ENCODE measurements at regions not wholly inside any gene's neighbourhood (a gene's known extent, or its start where the extent isn't known, plus 50 kb on each side); places are given as distances from the start of the nearest gene placed in this dataset.

GRCh38 chr5:67405755-67406154, 209.2 kb upstream of the CD180 start:
- ATAC-seq = no peak
- TF ChIP-seq POU6F1 (CRISPR knock-in tag; IDR thresholded peaks at IDR 0.05; ENCODE audit: borderline replicate concordance, low read depth) (no peak), CREB5 (CRISPR knock-in tag; IDR thresholded peaks at IDR 0.05; ENCODE audit: low read depth) (no peak), BACH2 (CRISPR knock-in tag; IDR thresholded peaks at IDR 0.05; ENCODE audit: borderline replicate concordance) (no peak)

GRCh38 chr5:67405101-67405364, 208.4 kb upstream of the CD180 start:
- TF ChIP-seq ARNTL (CRISPR knock-in tag; IDR thresholded peaks at IDR 0.05; ENCODE audit: borderline replicate concordance, low read depth) (no peak), BACH2 (CRISPR knock-in tag; IDR thresholded peaks at IDR 0.05; ENCODE audit: borderline replicate concordance) (no peak), ZFP30 (CRISPR knock-in tag; IDR thresholded peaks at IDR 0.05) (no peak), ZNF8 (CRISPR knock-in tag; IDR thresholded peaks at IDR 0.05) (no peak), ZFP3 (CRISPR knock-in tag; IDR thresholded peaks at IDR 0.05) (no peak), ISL1 (CRISPR knock-in tag; IDR thresholded peaks at IDR 0.05) (no peak), GLIS3 (CRISPR knock-in tag; IDR thresholded peaks at IDR 0.05) (no peak), CSRNP3 (CRISPR knock-in tag; IDR thresholded peaks at IDR 0.05) (no peak), ZNF565 (CRISPR knock-in tag; conservative IDR thresholded peaks at IDR 0.05; ENCODE audit: low read depth) (no peak), RARB (CRISPR knock-in tag; IDR thresholded peaks at IDR 0.05) (no peak), ESRRG (CRISPR knock-in tag; IDR thresholded peaks at IDR 0.05) (no peak), SNAI2 (CRISPR knock-in tag; IDR thresholded peaks at IDR 0.05) (no peak)
- no peak for ATAC-seq

- no peak for ATAC-seq
- TF ChIP-seq TCF4 (CRISPR knock-in tag; IDR thresholded peaks at IDR 0.05; ENCODE audit: borderline replicate concordance) = no peak
- TF ChIP-seq SNAI2 (CRISPR knock-in tag; IDR thresholded peaks at IDR 0.05) = no peak
- no peak for TF ChIP-seq ZNF70 (CRISPR knock-in tag; IDR thresholded peaks at IDR 0.05)
- no peak for TF ChIP-seq RARB (CRISPR knock-in tag; IDR thresholded peaks at IDR 0.05)
- TF ChIP-seq GLIS3 (CRISPR knock-in tag; IDR thresholded peaks at IDR 0.05) = no peak
- TF ChIP-seq ZNF565 (CRISPR knock-in tag; conservative IDR thresholded peaks at IDR 0.05; ENCODE audit: low read depth) = no peak
- TF ChIP-seq CSDC2 (CRISPR knock-in tag; IDR thresholded peaks at IDR 0.05) = no peak
- no peak for TF ChIP-seq TOX (CRISPR knock-in tag; IDR thresholded peaks at IDR 0.05; ENCODE audit: borderline replicate concordance)
- no peak for TF ChIP-seq ARNTL (CRISPR knock-in tag; IDR thresholded peaks at IDR 0.05; ENCODE audit: borderline replicate concordance, low read depth)
- TF ChIP-seq PPARA (CRISPR knock-in tag; IDR thresholded peaks at IDR 0.05; ENCODE audit: borderline replicate concordance) = no peak
These were observed 207.9 kb upstream of the CD180 start for GRCh38 chr5:67404256-67405100.

- TF ChIP-seq TOX (CRISPR knock-in tag; IDR thresholded peaks at IDR 0.05; ENCODE audit: borderline replicate concordance) (no peak), CSRNP3 (CRISPR knock-in tag; IDR thresholded peaks at IDR 0.05) (no peak), ZFP3 (CRISPR knock-in tag; IDR thresholded peaks at IDR 0.05) (no peak), ZNF8 (CRISPR knock-in tag; IDR thresholded peaks at IDR 0.05) (no peak), ESRRG (CRISPR knock-in tag; IDR thresholded peaks at IDR 0.05) (no peak), PPARA (CRISPR knock-in tag; IDR thresholded peaks at IDR 0.05; ENCODE audit: borderline replicate concordance) (no peak), GLIS3 (CRISPR knock-in tag; IDR thresholded peaks at IDR 0.05) (no peak), ZFP30 (CRISPR knock-in tag; IDR thresholded peaks at IDR 0.05) (no peak), ARNTL (CRISPR knock-in tag; IDR thresholded peaks at IDR 0.05; ENCODE audit: borderline replicate concordance, low read depth) (no peak), ISL1 (CRISPR knock-in tag; IDR thresholded peaks at IDR 0.05) (no peak), SNAI2 (CRISPR knock-in tag; IDR thresholded peaks at IDR 0.05) (no peak), CSDC2 (CRISPR knock-in tag; IDR thresholded peaks at IDR 0.05) (no peak)
- no peak for ATAC-seq
These were observed 205.9 kb upstream of the CD180 start for GRCh38 chr5:67402526-67402925.

- ATAC-seq = no peak
- TF ChIP-seq ESRRG (CRISPR knock-in tag; IDR thresholded peaks at IDR 0.05) (no peak), PATZ1 (CRISPR knock-in tag; IDR thresholded peaks at IDR 0.05; ENCODE audit: borderline replicate concordance) (no peak), CREB5 (CRISPR knock-in tag; IDR thresholded peaks at IDR 0.05; ENCODE audit: low read depth) (no peak), OSR1 (CRISPR knock-in tag; IDR thresholded peaks at IDR 0.05) (no peak)
These were observed 204.6 kb upstream of the CD180 start for GRCh38 chr5:67401172-67401571.

All from SK-N-SH treated with all-trans-retinoic acid at 6 μM for 48 hours (cell line).